HepG2 (cell line): ENCODE measurements at regions not wholly inside any gene's neighbourhood (a gene's known extent, or its start where the extent isn't known, plus 50 kb on each side); places are given as distances from the start of the nearest gene placed in this dataset.

Experiments
- ATAC-seq: fragments of 200-7000 bp; cut with Tn5 transposase; 3 replicates; pipeline ENCODE4 v1.9.1; 2020; ENCODE audit warnings: mild to moderate bottlenecking, moderate library complexity
- BruUV-seq: library from RNA; stranded (reverse); fragments of 400-500 nt; replicated peaks from 2 replicates; lab custom pipeline; 2021; lab: Mats Ljungman, UMichigan
- CTCF ChIA-PET: fragments of 300-600 bp; formaldehyde crosslinking; extraction: SDS; loops from one replicate; lab custom pipeline; 2021; ENCODE audit warnings: low total read pairs, inconsistent platforms, low intra/inter-chr PET ratio; lab: Yijun Ruan, JAX
- POLR2A ChIA-PET: fragments of 350-600 bp; sonication (Branson Sonifier 250); formaldehyde crosslinking; loops from one replicate; lab custom pipeline; 2020; ENCODE audit warnings: antibody characterized with exemption, inconsistent platforms; lab: Yijun Ruan, JAX
- DNase-seq: peaks from one replicate; pipeline ENCODE4 v3.0.0-alpha.2; 2015; ENCODE audit warnings: low spot score
- FAIRE-seq: peaks from 3 replicates; lab custom pipeline; 2011; peaks lifted over from hg19 to GRCh38; lab: Jason Lieb, UNC
- H2AFZ ChIP-seq: one replicate; pipeline ENCODE4 v1.6.1; 2011; ENCODE audit warnings: low read length, inconsistent platforms
- H3K27ac ChIP-seq: fragments of 300-600 bp; 3 replicates; pipeline ENCODE4 v1.8.0; 2011; ENCODE audit warnings: mixed run types, mild to moderate bottlenecking, mixed read lengths, low read length, inconsistent platforms; ENCODE audit not compliant: insufficient read depth; ENCODE audit errors: extremely low read length
- H3K27me3 ChIP-seq, 2 experiments: fragments of 200-600 bp in 1 of 2; 2 replicates in 1 of 2; 3 replicates in 1 of 2; pipeline versions ENCODE4 v1.6.0 to v1.8.0; 2011; ENCODE audit warnings: low read length in 2 of 2, mild to moderate bottlenecking in 2 of 2, moderate library complexity in 2 of 2, inconsistent platforms in 1 of 2; ENCODE audit not compliant: insufficient read depth in 2 of 2, control insufficient read depth in 1 of 2
- H3K36me3 ChIP-seq, 2 experiments: fragments of 200-600 bp in 1 of 2; replicated peaks in 1 of 2; 2 replicates in 1 of 2; 3 replicates in 1 of 2; pipeline versions ENCODE4 v1.5.1 to v1.8.0; 2011; ENCODE audit warnings: low read length in 2 of 2, inconsistent platforms in 1 of 2; ENCODE audit not compliant: insufficient read depth in 2 of 2, control insufficient read depth in 1 of 2
- H3K4me1 ChIP-seq: 2 replicates; pipeline ENCODE4 v1.5.1; 2012; ENCODE audit warnings: low read length, inconsistent platforms; ENCODE audit not compliant: insufficient read depth
- H3K4me2 ChIP-seq: 2 replicates; pipeline ENCODE4 v1.6.0; 2011; ENCODE audit warnings: low read depth, low read length, inconsistent platforms
- H3K4me3 ChIP-seq, 3 experiments: fragments of 200-600 bp in 1 of 3; sonication (generic), shearing (Covaris generic) in 1 of 3; replicated peaks in 1 of 3; 2 replicates each; pipeline ENCODE4 v1.5.1; 2011 to 2016; ENCODE audit warnings: low read length in 3 of 3, inconsistent platforms in 2 of 3, low read depth in 2 of 3, mild to moderate bottlenecking in 2 of 3, control low read depth in 1 of 3, mixed read lengths in 1 of 3; ENCODE audit not compliant: insufficient read depth in 1 of 3
- H3K79me2 ChIP-seq: one replicate; pipeline ENCODE4 v1.6.1; 2011; ENCODE audit warnings: low read length, inconsistent platforms; ENCODE audit not compliant: insufficient read depth
- H3K9ac ChIP-seq: 2 replicates; pipeline ENCODE4 v1.6.0; 2011; ENCODE audit warnings: mild to moderate bottlenecking, low read depth, low read length, inconsistent platforms; ENCODE audit not compliant: insufficient read depth
- H3K9me3 ChIP-seq: 2 replicates; pipeline ENCODE4 v1.5.1; 2012; ENCODE audit warnings: mild to moderate bottlenecking, low read length
- H4K20me1 ChIP-seq: 2 replicates; pipeline ENCODE4 v1.6.0; 2011; ENCODE audit warnings: inconsistent platforms, mild to moderate bottlenecking, low read length, moderate library complexity; ENCODE audit not compliant: insufficient read depth
- NONO ChIP-seq, 2 experiments: fragments of 450-650 bp in 1 of 2; sonication (generic) in 1 of 2; formaldehyde crosslinking in 1 of 2; IDR thresholded peaks in 1 of 2; conservative IDR thresholded peaks in 1 of 2; 2 replicates each; pipeline versions ENCODE4 v1.6.1 to v1.8.0; 2017 to 2022; ENCODE audit warnings: mild to moderate bottlenecking in 1 of 2, missing genetic modification reagents in 1 of 2, moderate library complexity in 1 of 2
- ZNF234 ChIP-seq: sonication (generic); formaldehyde crosslinking; conservative IDR thresholded peaks from 2 replicates; pipeline ENCODE4 v1.5.1; 2020; ENCODE audit warnings: mild to moderate bottlenecking, missing genetic modification reagents
- ZNF407 ChIP-seq: sonication (generic); formaldehyde crosslinking; IDR thresholded peaks from one replicate; pipeline ENCODE4 v1.5.1; 2020; ENCODE audit warnings: mild to moderate bottlenecking, missing genetic modification reagents; ENCODE audit errors: not compliant biosample characterization
- ZNF7 ChIP-seq: IDR thresholded peaks from 2 replicates; pipeline ENCODE4 v1.6.1; 2016; ENCODE audit warnings: missing biosample characterization, missing genetic modification reagents
- ZNF720 ChIP-seq: sonication (generic); formaldehyde crosslinking; IDR thresholded peaks from 2 replicates; pipeline ENCODE4 v1.4.0; 2020; ENCODE audit warnings: missing genetic modification reagents
- ZNF891 ChIP-seq: sonication (generic); formaldehyde crosslinking; IDR thresholded peaks from 2 replicates; pipeline ENCODE4 v1.5.0; 2020; ENCODE audit warnings: mild to moderate bottlenecking, missing genetic modification reagents
- in situ Hi-C: cut with HindIII; loops from 2 replicates; pipeline ENCODE4 v1.10.0; 2017; ENCODE audit warnings: low pct_unique_long_range_greater_than_20kb; ENCODE audit not compliant: extremely low pct_ligation_motif_present
- intact Hi-C: fragments of 100-400 bp; cut with micrococcal nuclease; formaldehyde crosslinking; loops from one replicate; pipeline ENCODE4 v1.10.0; 2022; ENCODE audit not compliant: unreplicated experiment
- TF ChIP-seq, protein P1 (sequence below): sonication (generic); formaldehyde crosslinking; IDR thresholded peaks from 2 replicates; pipeline ENCODE4 v1.4.0; 2020; ENCODE audit warnings: low read depth, missing genetic modification reagents
- TF ChIP-seq, protein P2 (sequence below), 2 experiments: sonication (generic) in 1 of 2; formaldehyde crosslinking in 1 of 2; IDR thresholded peaks; 2 replicates each; pipeline versions ENCODE4 v1.5.1 to v1.6.1; 2011 to 2020; ENCODE audit warnings: borderline replicate concordance in 1 of 2, low read depth in 1 of 2, low read length in 1 of 2, mild to moderate bottlenecking in 1 of 2, missing genetic modification reagents in 1 of 2, moderate library complexity in 1 of 2

DNA sequence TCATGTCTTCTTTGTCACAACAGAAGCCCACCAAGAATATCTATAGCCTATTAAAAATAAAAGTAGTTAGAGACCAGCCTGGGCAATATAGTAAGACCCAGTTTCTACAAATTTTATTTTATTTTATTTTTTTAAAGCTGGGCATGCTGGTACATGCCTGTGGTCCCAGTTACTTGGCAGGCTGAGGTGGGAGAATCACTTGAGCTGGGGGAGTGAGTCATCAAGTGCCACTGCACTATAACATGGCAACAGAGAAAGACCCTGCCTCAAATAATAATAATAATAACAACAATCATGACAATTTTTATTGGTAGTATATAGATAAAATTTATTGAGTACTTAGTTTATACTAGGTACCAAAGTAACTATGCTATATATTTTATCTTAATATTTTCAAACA lies 93.0 kb upstream of the NPFFR2 start:
- no peak overlapping the region for H3K27ac ChIP-seq
- no peak for FAIRE-seq
- H3K4me1 ChIP-seq, result no peaks in the 10 kb centered on the region
- ATAC-seq, result no peak
- no peak overlapping the region for H3K4me3 ChIP-seq
- H2AFZ ChIP-seq, result no peak overlapping the region
- no peaks in the 10 kb centered on the region for H4K20me1 ChIP-seq
- H3K27me3 ChIP-seq, result no peaks in the 10 kb centered on the region
- H3K79me2 ChIP-seq, result no peaks in the 10 kb centered on the region
- in situ Hi-C loops (no loop called here), intact Hi-C loops (no loop called here)
- BruUV-seq, result no TSS peak
- no peak for DNase-seq
- no peak overlapping the region for H3K4me2 ChIP-seq
- no peak overlapping the region for H3K9ac ChIP-seq
- TF ChIP-seq ZNF407 (CRISPR knock-in tag) (no peak), NONO (IDR thresholded peaks at IDR 0.05) (no peak), NONO (CRISPR knock-in tag; conservative IDR thresholded peaks at IDR 0.05) (no peak), ZNF7 (CRISPR knock-in tag) (no peak), ZNF891 (CRISPR knock-in tag) (no peak), ZNF720 (CRISPR knock-in tag) (no peak), ZNF234 (CRISPR knock-in tag) (no peak)
- TF ChIP-seq, protein P1, sequence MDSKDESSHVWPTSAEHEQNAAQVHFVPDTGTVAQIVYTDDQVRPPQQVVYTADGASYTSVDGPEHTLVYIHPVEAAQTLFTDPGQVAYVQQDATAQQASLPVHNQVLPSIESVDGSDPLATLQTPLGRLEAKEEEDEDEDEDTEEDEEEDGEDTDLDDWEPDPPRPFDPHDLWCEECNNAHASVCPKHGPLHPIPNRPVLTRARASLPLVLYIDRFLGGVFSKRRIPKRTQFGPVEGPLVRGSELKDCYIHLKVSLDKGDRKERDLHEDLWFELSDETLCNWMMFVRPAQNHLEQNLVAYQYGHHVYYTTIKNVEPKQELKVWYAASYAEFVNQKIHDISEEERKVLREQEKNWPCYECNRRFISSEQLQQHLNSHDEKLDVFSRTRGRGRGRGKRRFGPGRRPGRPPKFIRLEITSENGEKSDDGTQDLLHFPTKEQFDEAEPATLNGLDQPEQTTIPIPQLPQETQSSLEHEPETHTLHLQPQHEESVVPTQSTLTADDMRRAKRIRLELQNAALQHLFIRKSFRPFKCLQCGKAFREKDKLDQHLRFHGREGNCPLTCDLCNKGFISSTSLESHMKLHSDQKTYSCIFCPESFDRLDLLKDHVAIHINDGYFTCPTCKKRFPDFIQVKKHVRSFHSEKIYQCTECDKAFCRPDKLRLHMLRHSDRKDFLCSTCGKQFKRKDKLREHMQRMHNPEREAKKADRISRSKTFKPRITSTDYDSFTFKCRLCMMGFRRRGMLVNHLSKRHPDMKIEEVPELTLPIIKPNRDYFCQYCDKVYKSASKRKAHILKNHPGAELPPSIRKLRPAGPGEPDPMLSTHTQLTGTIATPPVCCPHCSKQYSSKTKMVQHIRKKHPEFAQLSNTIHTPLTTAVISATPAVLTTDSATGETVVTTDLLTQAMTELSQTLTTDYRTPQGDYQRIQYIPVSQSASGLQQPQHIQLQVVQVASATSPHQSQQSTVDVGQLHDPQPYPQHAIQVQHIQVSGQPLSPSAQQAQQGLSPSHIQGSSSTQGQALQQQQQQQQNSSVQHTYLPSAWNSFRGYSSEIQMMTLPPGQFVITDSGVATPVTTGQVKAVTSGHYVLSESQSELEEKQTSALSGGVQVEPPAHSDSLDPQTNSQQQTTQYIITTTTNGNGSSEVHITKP (CRISPR knock-in tag), result no peak
- TF ChIP-seq, protein P2, sequence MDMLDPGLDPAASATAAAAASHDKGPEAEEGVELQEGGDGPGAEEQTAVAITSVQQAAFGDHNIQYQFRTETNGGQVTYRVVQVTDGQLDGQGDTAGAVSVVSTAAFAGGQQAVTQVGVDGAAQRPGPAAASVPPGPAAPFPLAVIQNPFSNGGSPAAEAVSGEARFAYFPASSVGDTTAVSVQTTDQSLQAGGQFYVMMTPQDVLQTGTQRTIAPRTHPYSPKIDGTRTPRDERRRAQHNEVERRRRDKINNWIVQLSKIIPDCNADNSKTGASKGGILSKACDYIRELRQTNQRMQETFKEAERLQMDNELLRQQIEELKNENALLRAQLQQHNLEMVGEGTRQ (IDR thresholded peaks at IDR 0.05; ENCODE audit: low read depth, low read length), result no peak
- TF ChIP-seq, protein P2 (CRISPR knock-in tag; IDR thresholded peaks at IDR 0.05; ENCODE audit: borderline replicate concordance), result no peak
- no peaks in the 10 kb centered on the region for H3K36me3 ChIP-seq
- POLR2A ChIA-PET, result no interaction called here
- peaks cover 4% of the 10 kb centered on the region; the same call in 1 of the 2 replicates for H3K9me3 ChIP-seq
- CTCF ChIA-PET, result no interaction called here
